ENCODE measurements at regions not wholly inside any gene's neighbourhood (a gene's known extent, or its start where the extent isn't known, plus 50 kb on each side); places are given as distances from the start of the nearest gene placed in this dataset.

GRCh38 chr13:51524312-51524711 lies 60.0 kb upstream of the WDFY2 start:
- Histone ChIP-seq H3K27ac (no peak overlapping the region), H3K9me3 (no peaks in the 10 kb centered on the region), H3K4me3 (no peak overlapping the region), H3K36me3 (no peaks in the 10 kb centered on the region), H3K4me1 (peaks cover 0 to 7% (median 0%) of the 10 kb centered on the region in 12 donors), H3K27me3 (no peaks in the 10 kb centered on the region)
- no peak for ATAC-seq
- no peak for TF ChIP-seq CTCF (IDR thresholded peaks at IDR 0.05)
- no peak for TF ChIP-seq POLR2A (IDR thresholded peaks at IDR 0.05)
- intact Hi-C loops (cut with DNase I): no loop called here
- DNase-seq: no peak
- 70 to 81% (median 78%) methylated on average over 4 of the region's 4 CpGs for WGBS, 4 donors

- intact Hi-C loops (cut with DNase I): no loop called here
- ATAC-seq: no peak
- WGBS, 4 donors: 82 to 85% (median 84%) methylated on average over 5 of the region's 5 CpGs
Observed at GRCh38 chr13:51524829-51525566, 59.3 kb upstream of the WDFY2 start.

GRCh38 chr13:51525567-51526167 lies 58.6 kb upstream of the WDFY2 start:
- peaks cover 0 to 1% (median 0%) of the 10 kb centered on the region in 12 donors for H3K9me3 ChIP-seq
- no peak overlapping the region for H3K27ac ChIP-seq
- DNase-seq (no peak), ATAC-seq (no peak)
- WGBS, 4 donors: 65 to 74% (median 66%) methylated on average over 5 of the region's 5 CpGs
- intact Hi-C loops (cut with DNase I): no loop called here
- H3K36me3 ChIP-seq: no peaks in the 10 kb centered on the region
- peaks cover 0 to 7% (median 0%) of the 10 kb centered on the region in 12 donors for H3K4me1 ChIP-seq
- no peak overlapping the region for H3K4me3 ChIP-seq
- no peak for TF ChIP-seq POLR2A (IDR thresholded peaks at IDR 0.05)
- TF ChIP-seq CTCF (IDR thresholded peaks at IDR 0.05): no peak
- H3K27me3 ChIP-seq: no peaks in the 10 kb centered on the region

More at GRCh38 chr13:51524829-51525566, 59.3 kb upstream of the WDFY2 start:
- DNase-seq: no peak
- no peaks in the 10 kb centered on the region for H3K9me3 ChIP-seq
- peaks cover 0 to 7% (median 0%) of the 10 kb centered on the region in 12 donors for H3K4me1 ChIP-seq
- no peak overlapping the region for H3K4me3 ChIP-seq
- H3K27ac ChIP-seq: no peak overlapping the region
- H3K27me3 ChIP-seq: no peaks in the 10 kb centered on the region
- TF ChIP-seq POLR2A (IDR thresholded peaks at IDR 0.05) (no peak), CTCF (IDR thresholded peaks at IDR 0.05) (no peak)
- H3K36me3 ChIP-seq: no peaks in the 10 kb centered on the region

- ATAC-seq (no peak), DNase-seq (no peak)
- H3K27me3 ChIP-seq: no peaks in the 10 kb centered on the region
- TF ChIP-seq CTCF (IDR thresholded peaks at IDR 0.05) (no peak), POLR2A (IDR thresholded peaks at IDR 0.05) (no peak)
- no peak overlapping the region for H3K27ac ChIP-seq
- H3K4me3 ChIP-seq: no peak overlapping the region
- peaks cover 0 to 6% (median 0%) of the 10 kb centered on the region in 12 donors for H3K9me3 ChIP-seq
- intact Hi-C loops (cut with DNase I): no loop called here
- H3K36me3 ChIP-seq: no peaks in the 10 kb centered on the region
- peaks cover 0 to 7% (median 0%) of the 10 kb centered on the region in 12 donors for H3K4me1 ChIP-seq
- WGBS, 4 donors: 77 to 83% (median 78%) methylated on average over 3 of the region's 3 CpGs
Observed at GRCh38 chr13:51526202-51526601, 58.1 kb upstream of the WDFY2 start.
